NCI-H1436 (cell line): ENCODE measurements at regions not wholly inside any gene's neighbourhood (a gene's known extent, or its start where the extent isn't known, plus 50 kb on each side); places are given as distances from the start of the nearest gene placed in this dataset.
"Not testable (repeated sequence)": the region's sequence is repeated elsewhere in the genome, so short reads cannot be mapped to it uniquely, and the experiment has no call there.

Source experiments
- DNase-seq: peaks from one replicate; lab custom pipeline; 2025; lab: John Stamatoyannopoulos, UW

GRCh38 chr20:26216025-26216424 is 519.4 kb upstream of the ZNF337 start:
- DNase-seq = no peak

GRCh38 chr20:26214991-26215390 is 518.3 kb upstream of the ZNF337 start:
- no peak for DNase-seq

GRCh38 chr20:26209171-26209941 is 512.7 kb upstream of the ZNF337 start:
- no peak for DNase-seq

GRCh38 chr20:26208296-26209091 is 511.8 kb upstream of the ZNF337 start:
- DNase-seq = no peak

GRCh38 chr20:26207967-26208295 is 511.3 kb upstream of the ZNF337 start:
- not testable (repeated sequence) for DNase-seq

- no peak for DNase-seq
Observed at GRCh38 chr20:26207237-26207966, 510.7 kb upstream of the ZNF337 start.

GRCh38 chr20:26205350-26205749 is 508.7 kb upstream of the ZNF337 start:
- DNase-seq = no peak

GRCh38 chr20:26201026-26201425 is 504.4 kb upstream of the ZNF337 start:
- DNase-seq = not testable (repeated sequence)

- DNase-seq = not testable (repeated sequence)
Observed at GRCh38 chr20:26187329-26187728, 490.7 kb upstream of the ZNF337 start.

- not testable (repeated sequence) for DNase-seq
Observed at GRCh38 chr20:26183720-26184119, 487.1 kb upstream of the ZNF337 start.

GRCh38 chr20:26181364-26181763 is 484.7 kb upstream of the ZNF337 start:
- not testable (repeated sequence) for DNase-seq

GRCh38 chr20:26171875-26172274 is 475.2 kb upstream of the ZNF337 start:
- not testable (repeated sequence) for DNase-seq

- DNase-seq = no peak
Observed at GRCh38 chr20:26169506-26169905, 472.9 kb upstream of the ZNF337 start.

- no peak for DNase-seq
Observed at GRCh38 chr20:26167499-26167898, 470.8 kb upstream of the ZNF337 start.

GRCh38 chr20:26163890-26164289 is 467.2 kb upstream of the ZNF337 start:
- DNase-seq = no peak

GRCh38 chr20:26163151-26163550 is 466.5 kb upstream of the ZNF337 start:
- not testable (repeated sequence) for DNase-seq

GRCh38 chr20:26161741-26162140 is 465.1 kb upstream of the ZNF337 start:
- DNase-seq = not testable (repeated sequence)

- DNase-seq = not testable (repeated sequence)
Observed at GRCh38 chr20:26160916-26161315, 464.3 kb upstream of the ZNF337 start.

- DNase-seq = no peak
Observed at GRCh38 chr20:26154224-26154623, 457.6 kb upstream of the ZNF337 start.

GRCh38 chr20:26135325-26136110 is 438.9 kb upstream of the ZNF337 start:
- DNase-seq = no peak

- DNase-seq = no peak
Observed at GRCh38 chr20:26134606-26135005, 438.0 kb upstream of the ZNF337 start.

GRCh38 chr20:26133794-26134193 is 437.1 kb upstream of the ZNF337 start:
- DNase-seq = not testable (repeated sequence)
